ENCODE measurements at regions not wholly inside any gene's neighbourhood (a gene's known extent, or its start where the extent isn't known, plus 50 kb on each side); places are given as distances from the start of the nearest gene placed in this dataset.

DNA sequence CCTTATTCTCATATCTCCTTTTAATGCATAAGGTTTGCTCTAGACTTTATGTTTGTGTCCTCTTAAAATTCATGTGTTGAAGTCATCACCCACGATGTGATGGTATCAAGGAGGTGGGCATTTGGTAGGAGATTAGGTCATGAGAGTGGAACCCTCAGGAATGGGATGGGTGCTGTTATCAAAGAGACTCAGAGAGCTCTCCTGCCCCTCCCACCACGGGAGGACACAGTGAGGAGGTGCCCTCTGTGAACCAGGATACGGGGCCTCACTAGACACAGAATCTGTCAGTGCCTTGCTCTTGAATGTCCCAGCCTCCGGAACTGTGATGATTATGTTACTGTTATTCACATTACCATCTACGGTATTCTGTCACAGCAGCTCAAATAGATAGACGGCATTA is 359.0 kb downstream of the IRX1 start:
- Mint-ChIP-seq H3K27me3 (no peaks in the 10 kb centered on the region), H3K27ac (no peak overlapping the region), H3K36me3 (no peaks in the 10 kb centered on the region), H3K9me3 (peaks cover 20% of the 10 kb centered on the region), H3K4me1 (no peaks in the 10 kb centered on the region), H3K4me3 (no peak overlapping the region)
- CTCF ChIA-PET = no interaction called here
- no peak for DNase-seq

DNA sequence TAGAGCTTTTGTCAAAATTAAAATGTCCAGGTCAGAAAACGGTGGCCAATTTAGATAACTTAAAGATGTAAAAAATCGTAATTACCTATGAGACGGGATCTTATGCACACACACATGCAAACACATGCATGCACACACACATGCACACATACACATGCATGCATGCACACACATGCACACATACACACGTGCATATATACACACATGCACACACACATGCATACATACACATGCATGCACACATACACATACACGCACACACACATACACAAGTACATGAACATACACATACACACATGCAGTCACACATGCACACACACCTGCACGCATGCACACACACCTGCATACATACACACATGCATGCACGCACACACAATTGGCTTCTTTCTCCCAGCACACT is 362.0 kb downstream of the IRX1 start:
- H3K27ac Mint-ChIP-seq = no peak overlapping the region
- no peak for DNase-seq
- CTCF ChIA-PET = no interaction called here
- H3K4me1 Mint-ChIP-seq = no peaks in the 10 kb centered on the region
- no peak overlapping the region for H3K4me3 Mint-ChIP-seq
- H3K27me3 Mint-ChIP-seq = no peaks in the 10 kb centered on the region
- peaks cover 28% of the 10 kb centered on the region for H3K9me3 Mint-ChIP-seq
- H3K36me3 Mint-ChIP-seq = no peaks in the 10 kb centered on the region

DNA sequence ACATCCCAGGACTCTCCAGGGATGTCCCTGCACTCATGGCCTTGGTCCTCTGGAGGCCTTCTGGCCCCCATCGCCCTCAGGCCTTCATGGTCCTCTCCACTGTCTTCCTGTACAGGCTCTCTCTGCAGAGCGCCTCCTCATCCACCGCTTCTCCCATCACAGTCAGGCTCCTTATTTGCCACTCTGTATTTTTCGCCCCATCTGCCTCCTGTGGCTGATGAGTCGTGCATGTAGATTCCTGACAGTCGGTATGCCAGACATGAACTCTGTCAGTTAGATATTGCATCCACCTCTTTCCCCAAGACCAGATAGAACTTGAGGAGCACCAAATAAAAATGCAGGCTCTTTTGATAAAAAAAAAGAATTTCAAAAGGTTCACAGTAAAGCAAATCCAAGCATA is 362.8 kb downstream of the IRX1 start:
- no peak for DNase-seq
- H3K27ac Mint-ChIP-seq = no peak overlapping the region
- H3K27me3 Mint-ChIP-seq = no peaks in the 10 kb centered on the region
- H3K36me3 Mint-ChIP-seq = no peaks in the 10 kb centered on the region
- CTCF ChIA-PET = no interaction called here
- no peak overlapping the region for H3K4me3 Mint-ChIP-seq
- H3K9me3 Mint-ChIP-seq = peaks cover 29% of the 10 kb centered on the region
- H3K4me1 Mint-ChIP-seq = no peaks in the 10 kb centered on the region

DNA sequence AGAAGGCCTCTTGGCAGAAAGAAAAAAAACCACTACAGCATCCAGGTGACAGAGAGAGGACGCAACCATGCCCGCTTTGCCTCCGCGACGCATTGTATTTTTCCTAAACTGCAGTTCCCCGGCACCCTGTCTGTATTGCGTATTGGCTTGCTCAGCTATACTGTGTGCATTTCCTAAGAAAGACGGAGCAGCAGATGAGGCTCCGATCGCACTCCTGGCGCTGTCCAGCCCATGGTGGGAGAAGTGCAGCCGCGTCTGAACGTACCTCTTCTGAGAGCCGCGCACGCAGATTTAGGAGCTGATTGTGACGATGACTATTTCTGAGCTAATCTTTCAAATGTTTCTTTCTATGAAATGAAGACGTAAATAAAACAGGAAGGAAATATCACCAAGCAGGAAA is 366.5 kb downstream of the IRX1 start:
- no peak for DNase-seq
- Mint-ChIP-seq H3K9me3 (peaks cover 27% of the 10 kb centered on the region), H3K27ac (no peak overlapping the region), H3K36me3 (no peaks in the 10 kb centered on the region), H3K27me3 (no peaks in the 10 kb centered on the region), H3K4me3 (no peak overlapping the region), H3K4me1 (no peaks in the 10 kb centered on the region)
- CTCF ChIA-PET = no interaction called here

DNA sequence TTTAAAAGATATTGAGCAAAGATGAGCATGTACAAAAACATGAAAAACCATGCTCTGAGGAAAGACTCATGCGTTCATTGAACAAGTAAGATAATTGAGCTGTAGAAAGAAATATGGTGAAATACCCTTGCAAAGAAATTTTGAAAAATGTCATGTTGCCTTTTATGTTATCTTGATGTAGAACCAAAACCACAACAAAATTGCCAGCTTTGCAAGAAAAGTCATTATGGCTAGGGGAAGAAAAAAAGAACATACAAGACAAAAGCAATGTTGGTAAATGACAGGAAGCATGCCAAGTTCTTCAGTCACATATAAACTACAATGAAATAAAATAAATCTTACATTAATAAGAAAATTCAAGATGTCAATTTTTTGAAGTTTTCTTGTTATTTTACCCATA is 368.0 kb downstream of the IRX1 start:
- DNase-seq = no peak
- H3K9me3 Mint-ChIP-seq = peaks cover 23% of the 10 kb centered on the region
- no peak overlapping the region for H3K4me3 Mint-ChIP-seq
- H3K27me3 Mint-ChIP-seq = no peaks in the 10 kb centered on the region
- no peak overlapping the region for H3K27ac Mint-ChIP-seq
- CTCF ChIA-PET = no interaction called here
- H3K4me1 Mint-ChIP-seq = no peaks in the 10 kb centered on the region
- H3K36me3 Mint-ChIP-seq = no peaks in the 10 kb centered on the region

DNA sequence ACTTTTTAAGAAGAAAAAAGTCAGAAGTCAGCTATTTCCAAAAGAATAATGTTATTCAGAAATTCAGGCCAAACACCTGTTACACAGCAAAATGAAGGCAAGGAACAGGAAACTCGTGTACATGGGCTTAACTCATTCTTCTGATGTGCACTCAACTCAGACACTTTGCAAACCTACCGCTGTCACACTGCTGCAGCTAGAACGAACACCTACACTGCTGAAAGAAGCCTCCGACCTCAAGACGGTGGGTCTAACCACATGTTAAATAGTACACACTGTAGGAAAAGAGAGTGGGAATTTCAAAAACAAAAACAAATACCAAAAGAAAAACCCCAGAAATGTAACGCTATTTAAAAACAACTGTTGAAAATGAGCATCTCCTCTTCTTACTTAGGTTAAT is 384.5 kb downstream of the IRX1 start:
- no peak for DNase-seq
- CTCF ChIA-PET = no interaction called here
- H3K4me3 Mint-ChIP-seq = no peak overlapping the region
- no peaks in the 10 kb centered on the region for H3K4me1 Mint-ChIP-seq
- H3K27me3 Mint-ChIP-seq = no peaks in the 10 kb centered on the region
- no peaks in the 10 kb centered on the region for H3K36me3 Mint-ChIP-seq
- no peak overlapping the region for H3K27ac Mint-ChIP-seq
- no peaks in the 10 kb centered on the region for H3K9me3 Mint-ChIP-seq

DNA sequence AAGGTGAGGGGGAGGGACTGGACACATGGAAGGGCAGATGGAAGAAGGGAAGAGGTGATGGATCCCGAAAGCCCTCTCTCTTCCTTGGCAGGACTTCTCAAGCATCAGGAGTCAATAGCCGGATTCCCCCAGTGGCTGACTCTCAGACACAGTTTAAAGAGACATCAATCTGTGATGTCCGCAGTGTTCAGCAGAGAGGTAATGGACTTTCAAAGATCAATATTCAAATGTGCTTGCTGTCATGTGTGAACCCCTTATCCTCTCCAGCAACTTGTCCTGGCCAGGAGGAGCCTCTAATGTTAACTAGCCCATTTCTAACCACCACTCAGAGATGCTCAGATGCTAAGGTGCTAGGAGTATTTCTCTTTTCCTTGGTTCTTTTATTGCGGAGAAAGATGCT is 392.2 kb downstream of the IRX1 start:
- CTCF ChIA-PET = no interaction called here
- Mint-ChIP-seq H3K9me3 (peaks cover 2% of the 10 kb centered on the region), H3K27ac (no peak overlapping the region), H3K36me3 (no peaks in the 10 kb centered on the region), H3K4me1 (no peaks in the 10 kb centered on the region), H3K27me3 (no peaks in the 10 kb centered on the region), H3K4me3 (no peak overlapping the region)
- no peak for DNase-seq

DNA sequence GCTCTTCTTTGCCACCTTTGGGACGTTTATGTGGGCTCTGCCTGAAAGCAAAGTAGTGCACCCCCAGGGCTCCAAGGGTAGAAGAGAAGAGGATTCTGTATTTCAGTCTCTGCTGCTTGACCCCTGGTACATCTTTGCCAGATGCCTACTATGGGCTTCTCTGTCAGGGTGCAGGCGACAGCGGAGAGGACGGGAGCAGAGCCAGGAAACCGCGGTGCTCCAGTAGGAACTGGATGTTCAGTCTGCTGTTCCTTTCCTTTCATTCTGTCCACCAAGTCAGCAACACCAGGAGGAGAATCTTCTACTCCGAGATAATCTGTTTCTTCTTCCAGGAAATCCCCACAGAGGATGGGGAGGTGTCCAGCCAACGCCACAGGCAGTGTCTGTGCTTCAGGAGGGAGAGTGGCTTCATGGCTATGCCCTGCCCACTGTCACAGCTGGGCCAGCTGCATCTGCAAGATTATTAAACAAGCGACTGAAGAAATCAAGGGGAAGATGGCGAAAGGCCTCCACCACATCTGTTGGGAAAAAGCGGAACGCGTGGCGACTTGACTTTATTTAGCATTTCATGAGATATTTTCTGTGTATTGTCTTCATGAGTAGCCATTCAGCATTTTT is 398.3 kb downstream of the IRX1 start:
- CTCF ChIA-PET = no interaction called here
- Mint-ChIP-seq H3K4me3 (no peak overlapping the region), H3K27me3 (no peaks in the 10 kb centered on the region), H3K9me3 (peaks cover 8% of the 10 kb centered on the region), H3K36me3 (no peaks in the 10 kb centered on the region), H3K4me1 (no peaks in the 10 kb centered on the region), H3K27ac (no peak overlapping the region)
- no peak for DNase-seq

DNA sequence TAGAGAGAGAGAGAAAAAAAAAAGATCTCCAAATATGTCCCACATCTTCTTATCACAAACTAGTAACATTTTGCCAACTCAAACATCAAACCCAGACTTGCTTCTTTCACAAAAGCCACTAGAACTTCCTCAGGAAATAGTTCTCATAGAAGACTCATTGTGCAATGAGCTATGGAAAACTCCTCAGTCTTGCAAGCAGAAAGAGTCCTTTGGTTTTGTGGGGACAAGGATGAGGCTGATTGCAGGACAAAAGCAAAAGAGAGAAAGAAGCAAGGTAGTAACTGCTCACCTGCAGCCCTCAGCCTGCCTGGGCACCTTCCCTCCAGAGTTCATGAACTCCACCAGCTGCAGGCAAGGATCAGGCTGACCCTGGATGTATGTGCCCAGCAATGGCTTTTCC is 399.0 kb downstream of the IRX1 start:
- H3K4me1 Mint-ChIP-seq = no peaks in the 10 kb centered on the region
- H3K36me3 Mint-ChIP-seq = no peaks in the 10 kb centered on the region
- CTCF ChIA-PET = no interaction called here
- no peak overlapping the region for H3K4me3 Mint-ChIP-seq
- H3K27ac Mint-ChIP-seq = no peak overlapping the region
- no peaks in the 10 kb centered on the region for H3K27me3 Mint-ChIP-seq
- peaks cover 12% of the 10 kb centered on the region for H3K9me3 Mint-ChIP-seq
- DNase-seq = no peak

DNA sequence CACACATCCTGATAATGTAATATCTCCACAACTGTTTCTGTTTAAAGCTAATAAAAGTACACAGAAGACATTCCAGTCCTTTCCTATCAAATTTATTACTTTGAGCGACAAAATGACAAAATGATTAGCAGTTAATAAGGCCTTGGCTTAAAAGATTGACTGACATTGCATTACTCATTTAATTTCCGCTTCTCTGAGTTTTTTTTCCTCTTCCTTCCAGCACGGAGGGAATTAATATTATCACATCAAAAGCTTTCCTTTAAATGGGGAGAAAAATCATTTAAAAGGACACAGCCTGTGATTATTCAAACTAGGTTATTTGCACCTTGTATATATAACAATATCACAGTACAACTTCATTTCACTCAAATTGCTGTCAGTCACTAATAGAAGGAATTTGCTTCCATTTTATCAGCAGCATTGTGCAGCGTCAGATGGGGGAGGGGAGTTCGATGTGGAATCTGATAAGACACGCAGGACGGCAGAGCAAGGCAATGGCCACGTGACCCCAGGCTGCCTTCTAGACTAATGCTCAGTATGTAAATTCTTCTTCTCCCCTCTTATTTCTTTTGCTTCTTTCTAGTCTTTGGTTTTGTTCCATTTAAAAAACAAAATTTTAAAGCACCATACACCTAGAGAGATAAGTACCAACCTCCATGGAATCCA is 400.5 kb downstream of the IRX1 start:
- Mint-ChIP-seq H3K27ac (no peak overlapping the region), H3K9me3 (peaks cover 19% of the 10 kb centered on the region), H3K4me1 (no peaks in the 10 kb centered on the region), H3K27me3 (no peaks in the 10 kb centered on the region), H3K4me3 (no peak overlapping the region), H3K36me3 (no peaks in the 10 kb centered on the region)
- no peak for DNase-seq
- CTCF ChIA-PET = no interaction called here

DNA sequence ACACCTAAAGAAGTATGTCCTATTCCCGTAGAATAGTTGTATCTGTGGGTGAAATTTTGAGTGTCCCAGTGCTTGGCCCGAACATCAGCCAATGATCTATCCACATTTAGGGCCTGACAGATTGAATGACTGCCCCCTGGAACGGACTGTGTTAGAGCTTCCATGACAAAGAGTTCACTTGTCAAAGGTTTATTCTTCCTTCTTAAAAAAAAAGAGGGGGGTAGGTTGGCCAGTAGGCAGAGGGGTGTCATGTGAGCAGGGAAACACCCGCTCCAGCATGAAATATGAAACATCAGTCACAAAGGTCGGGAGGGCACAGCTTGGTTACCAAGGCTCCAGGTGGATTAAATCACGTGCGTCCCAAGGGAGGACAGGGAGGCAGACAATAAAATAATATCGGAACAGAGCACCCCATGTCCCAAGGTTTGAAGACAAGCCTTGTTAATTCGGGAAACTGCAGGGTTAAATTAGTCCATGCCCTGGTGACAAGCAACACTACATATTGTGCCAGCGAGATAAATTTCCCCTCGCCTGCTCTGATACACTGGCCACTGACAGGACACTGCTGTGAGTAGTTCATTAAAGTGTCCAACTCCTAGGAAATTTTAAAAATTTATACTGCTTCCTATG is 401.2 kb downstream of the IRX1 start:
- Mint-ChIP-seq H3K27ac (no peak overlapping the region), H3K27me3 (no peaks in the 10 kb centered on the region), H3K4me3 (no peak overlapping the region), H3K9me3 (peaks cover 19% of the 10 kb centered on the region), H3K4me1 (no peaks in the 10 kb centered on the region), H3K36me3 (no peaks in the 10 kb centered on the region)
- CTCF ChIA-PET = no interaction called here
- DNase-seq = no peak

DNA sequence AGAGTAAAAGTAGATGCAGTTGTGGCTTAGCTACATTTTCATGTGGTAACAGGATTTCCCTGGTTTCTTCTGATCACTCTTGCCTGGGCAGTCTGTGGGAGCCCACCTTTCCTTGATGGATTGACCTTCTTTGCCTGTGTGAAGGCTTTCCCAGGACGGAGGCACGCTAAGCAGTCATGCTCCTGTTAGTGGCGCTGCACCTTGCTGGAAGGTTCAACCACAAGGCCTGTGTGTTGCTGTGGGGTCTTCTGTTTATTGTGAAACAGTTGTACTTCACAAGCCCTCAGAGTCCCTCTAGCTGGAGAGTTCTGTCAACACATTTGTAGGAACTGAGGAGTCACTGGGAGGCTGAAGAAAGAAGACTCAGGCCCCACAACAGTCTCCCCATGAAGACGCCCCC is 402.0 kb downstream of the IRX1 start:
- DNase-seq = no peak
- H3K27me3 Mint-ChIP-seq = no peaks in the 10 kb centered on the region
- CTCF ChIA-PET = no interaction called here
- H3K27ac Mint-ChIP-seq = no peak overlapping the region
- no peaks in the 10 kb centered on the region for H3K4me1 Mint-ChIP-seq
- no peaks in the 10 kb centered on the region for H3K36me3 Mint-ChIP-seq
- peaks cover 26% of the 10 kb centered on the region for H3K9me3 Mint-ChIP-seq
- H3K4me3 Mint-ChIP-seq = no peak overlapping the region

DNA sequence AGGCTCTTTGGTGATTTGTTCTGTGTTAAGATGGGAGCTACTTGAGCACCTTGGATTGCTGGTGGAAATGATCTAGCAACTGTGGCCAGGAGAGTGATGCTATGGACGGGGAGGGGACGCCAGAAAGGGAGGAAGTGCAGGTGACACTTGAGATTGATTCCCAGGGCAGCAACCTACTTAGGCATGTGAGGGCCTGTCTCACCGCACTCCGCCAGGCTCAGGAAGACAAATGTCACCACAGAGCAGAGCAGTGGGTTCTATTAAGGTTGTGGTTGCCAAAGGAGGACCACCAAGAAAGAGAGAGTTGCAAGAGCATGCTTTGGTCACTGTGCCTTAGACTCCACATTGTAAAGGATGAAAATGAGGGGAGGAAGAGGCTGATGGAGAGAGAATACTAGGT is 404.3 kb downstream of the IRX1 start:
- Mint-ChIP-seq H3K4me1 (no peaks in the 10 kb centered on the region), H3K27me3 (no peaks in the 10 kb centered on the region), H3K9me3 (peaks cover 30% of the 10 kb centered on the region), H3K36me3 (no peaks in the 10 kb centered on the region), H3K4me3 (no peak overlapping the region), H3K27ac (no peak overlapping the region)
- CTCF ChIA-PET = no interaction called here
- DNase-seq = no peak

DNA sequence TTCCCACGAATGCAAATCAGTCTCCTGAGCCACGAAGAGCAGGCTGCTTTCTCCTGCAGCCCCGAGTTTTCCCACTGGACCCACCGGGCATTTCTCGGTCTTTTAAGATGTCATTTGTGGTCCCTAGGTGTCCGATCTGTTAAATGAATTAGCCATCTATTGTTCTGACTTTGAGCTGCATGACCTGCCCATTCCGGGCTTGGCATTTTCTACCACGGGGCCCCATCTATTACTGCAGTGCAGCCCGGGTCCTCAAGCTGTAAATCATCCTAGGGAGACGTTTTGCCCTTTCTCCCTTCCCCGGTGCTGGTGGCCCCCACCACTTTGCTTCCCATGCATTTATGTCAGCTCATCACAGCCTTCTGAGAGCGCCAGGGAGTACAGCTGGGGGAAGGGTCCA is 405.4 kb downstream of the IRX1 start:
- DNase-seq = no peak
- Mint-ChIP-seq H3K4me3 (no peak overlapping the region), H3K36me3 (no peaks in the 10 kb centered on the region), H3K4me1 (no peaks in the 10 kb centered on the region), H3K9me3 (peaks cover 38% of the 10 kb centered on the region), H3K27me3 (no peaks in the 10 kb centered on the region), H3K27ac (no peak overlapping the region)
- CTCF ChIA-PET = no interaction called here

DNA sequence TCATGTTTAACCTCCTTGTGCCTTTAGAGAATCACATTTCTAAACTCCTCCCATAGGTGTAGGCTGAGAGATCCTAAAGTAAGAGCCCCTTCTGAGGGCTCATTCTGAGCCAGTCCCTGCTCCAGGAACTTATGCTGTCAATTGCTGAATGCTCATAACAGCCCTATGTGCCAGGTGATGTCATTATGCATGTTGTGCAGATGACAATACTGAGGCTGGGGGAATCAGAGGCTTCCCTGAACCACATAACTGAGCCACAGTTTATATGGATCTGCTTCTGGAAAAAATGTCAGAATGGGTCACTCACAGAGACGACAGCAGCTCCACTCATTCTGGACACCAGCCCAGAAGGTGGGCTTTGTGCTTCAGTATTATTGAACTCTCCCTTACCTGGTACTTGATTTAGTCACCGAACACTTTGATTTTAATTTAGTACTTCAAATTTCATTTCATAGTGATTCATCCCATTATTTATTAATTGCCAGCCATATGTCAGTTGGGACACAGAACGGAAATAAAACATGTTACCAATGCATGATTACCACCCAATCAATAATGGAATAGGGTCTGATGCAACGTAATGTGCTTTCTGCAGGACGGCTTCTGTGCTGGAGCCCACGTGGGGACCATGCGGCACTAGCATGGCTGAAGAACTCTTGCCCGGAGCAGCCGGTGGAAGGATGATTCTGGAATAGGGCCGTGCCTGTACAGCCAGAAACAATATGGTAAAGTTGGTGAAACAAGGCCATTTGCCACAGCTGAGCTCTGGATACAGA is 406.3 kb downstream of the IRX1 start:
- H3K27ac Mint-ChIP-seq = no peak overlapping the region
- no peaks in the 10 kb centered on the region for H3K4me1 Mint-ChIP-seq
- no peak for DNase-seq
- CTCF ChIA-PET = no interaction called here
- H3K36me3 Mint-ChIP-seq = no peaks in the 10 kb centered on the region
- H3K4me3 Mint-ChIP-seq = no peak overlapping the region
- H3K9me3 Mint-ChIP-seq = peaks cover 40% of the 10 kb centered on the region
- H3K27me3 Mint-ChIP-seq = no peaks in the 10 kb centered on the region

All from activated naive CD4-positive, alpha-beta T cell treated with anti-CD3 and anti-CD28 coated beads, Interleukin-2, amount 10 ng/mL, durations not matched to agents 7 days and 5 days (primary cell).